GM18519 (cell line): ENCODE measurements at regions not wholly inside any gene's neighbourhood (a gene's known extent, or its start where the extent isn't known, plus 50 kb on each side); places are given as distances from the start of the nearest gene placed in this dataset.
"Not testable (repeated sequence)": the region's sequence is repeated elsewhere in the genome, so short reads cannot be mapped to it uniquely, and the experiment has no call there.

ENCODE experiments used
- ATAC-seq: cut with Tn5 transposase; IDR thresholded peaks from one replicate; pipeline ENCODE4 v1.9.1; 2021; ENCODE audit warnings: mild to moderate bottlenecking, moderate library complexity; ENCODE audit not compliant: unreplicated experiment, low FRiP score

DNA sequence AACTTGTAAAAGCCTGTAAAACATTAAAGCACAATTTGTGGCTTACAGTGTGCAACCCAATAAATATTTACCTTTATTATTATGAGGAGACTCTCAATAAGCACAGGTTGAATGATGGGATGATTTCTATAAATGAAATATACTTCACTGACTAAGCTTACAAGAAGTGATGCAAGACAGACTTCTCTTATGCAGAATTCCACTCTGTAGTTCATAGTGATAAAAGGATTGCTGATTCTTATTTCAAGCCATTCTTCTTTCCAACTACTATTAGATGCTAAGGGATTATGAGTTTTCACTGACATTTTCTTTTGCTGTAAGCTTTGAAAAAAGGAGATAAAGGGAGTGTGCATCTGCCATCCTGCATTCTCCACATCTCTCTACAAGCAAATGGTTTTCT lies 149.0 kb upstream of the ARG1 start:
- no peak for ATAC-seq

DNA sequence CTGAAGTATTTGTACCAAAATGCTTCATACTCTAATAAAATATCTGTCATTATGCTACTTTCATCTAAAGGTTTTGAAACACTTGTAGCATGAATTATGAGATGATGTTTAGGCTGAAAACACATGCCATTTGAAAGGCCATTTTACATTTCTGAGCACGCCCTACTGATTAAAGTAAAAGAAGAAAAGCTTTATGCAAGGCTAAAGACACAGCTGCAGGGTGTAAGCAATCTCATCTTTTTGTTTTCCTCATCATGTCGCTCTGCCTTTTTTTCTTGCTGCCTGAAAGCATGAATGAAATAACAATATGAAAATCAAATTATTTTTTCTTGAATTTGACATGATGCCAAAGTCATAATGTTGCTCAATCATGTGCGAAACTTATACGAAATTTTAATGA lies 148.6 kb upstream of the ARG1 start:
- no peak for ATAC-seq

DNA sequence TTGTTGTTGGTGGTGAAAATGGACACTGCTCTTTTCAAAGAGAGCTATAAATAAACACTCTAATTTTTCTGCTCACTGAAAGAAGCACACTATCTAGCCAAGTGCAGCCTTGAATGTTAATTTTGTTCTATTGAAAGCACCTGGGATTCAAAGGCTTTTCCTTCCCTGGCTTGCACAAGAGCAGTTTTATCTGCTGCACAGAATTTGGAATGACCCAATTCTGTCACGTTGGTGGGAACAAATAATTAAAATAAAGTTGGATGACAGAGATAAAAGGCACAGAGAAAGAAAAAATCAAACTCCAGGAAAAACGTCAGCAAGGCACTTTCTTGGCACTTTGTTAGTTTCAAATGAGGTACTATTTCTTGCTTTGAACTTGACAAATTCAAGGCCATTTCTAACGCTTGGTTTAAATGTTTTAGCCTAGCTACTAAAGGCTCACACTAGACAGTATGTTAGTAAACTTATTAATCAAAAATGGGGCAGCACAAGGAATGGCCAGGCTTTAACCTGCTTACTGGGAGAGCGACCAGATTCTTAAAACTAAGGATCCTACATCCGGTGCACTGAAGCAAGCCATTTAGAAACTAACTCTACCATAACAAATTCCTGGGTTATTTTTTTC lies 145.5 kb upstream of the ARG1 start:
- no peak for ATAC-seq

DNA sequence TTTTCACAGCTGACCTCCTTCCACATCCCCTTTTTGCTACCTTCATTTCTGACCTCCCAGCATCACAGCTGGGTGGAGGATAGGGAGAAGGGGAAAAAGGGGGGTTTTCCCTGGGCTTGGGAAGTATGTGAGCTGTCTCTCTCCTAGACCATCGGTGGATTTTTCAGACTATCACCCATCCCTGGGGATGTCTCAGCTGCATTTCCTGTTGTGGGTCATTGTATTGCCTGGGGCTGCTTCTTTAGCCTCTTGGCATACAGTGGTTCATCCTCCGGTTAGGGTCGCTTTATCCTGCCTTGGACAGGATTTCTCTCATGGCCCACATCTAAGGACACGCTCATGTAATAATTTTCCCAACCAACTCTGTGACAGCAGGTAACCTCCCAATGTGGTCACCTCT lies 142.5 kb upstream of the ARG1 start:
- ATAC-seq, result no peak

DNA sequence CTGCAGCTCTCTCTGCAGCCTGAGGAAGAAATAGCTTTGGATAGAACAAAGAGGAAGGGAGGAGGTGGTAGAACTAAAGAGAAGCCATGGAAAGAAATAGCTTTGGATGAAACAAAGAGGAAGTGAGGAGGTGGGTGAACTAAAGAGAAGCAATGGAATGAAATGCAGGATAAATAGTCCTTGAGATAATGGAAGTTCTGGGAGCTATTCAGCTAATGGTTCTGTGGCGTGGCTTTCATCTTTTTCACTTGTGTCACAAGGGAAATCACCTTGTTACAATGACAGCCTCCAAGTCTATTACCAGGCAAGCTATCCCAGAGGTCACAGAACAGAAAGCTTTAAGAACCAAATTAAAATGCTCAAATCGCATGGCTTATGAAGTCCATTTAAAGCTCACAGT lies 141.3 kb upstream of the ARG1 start:
- no peak for ATAC-seq

DNA sequence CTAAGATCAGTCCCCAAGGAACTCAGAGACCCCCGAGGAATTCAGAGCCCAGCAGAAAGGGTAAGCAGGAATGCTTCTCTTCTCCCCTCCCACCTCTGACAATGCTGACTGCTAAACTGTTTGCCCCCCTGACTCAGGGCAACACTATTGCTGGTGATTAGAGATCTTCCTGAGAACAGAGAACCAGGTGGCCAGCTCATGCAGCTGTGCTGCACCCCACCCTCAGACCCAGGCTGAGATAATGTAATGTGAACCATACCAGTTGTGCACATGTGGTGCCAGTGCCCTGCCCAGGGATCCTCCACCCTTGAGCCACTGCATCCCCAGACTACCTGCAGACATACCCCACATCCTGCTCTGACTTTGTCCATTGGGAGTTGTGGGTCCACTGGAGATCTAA lies 139.1 kb upstream of the ARG1 start:
- ATAC-seq, result no peak

DNA sequence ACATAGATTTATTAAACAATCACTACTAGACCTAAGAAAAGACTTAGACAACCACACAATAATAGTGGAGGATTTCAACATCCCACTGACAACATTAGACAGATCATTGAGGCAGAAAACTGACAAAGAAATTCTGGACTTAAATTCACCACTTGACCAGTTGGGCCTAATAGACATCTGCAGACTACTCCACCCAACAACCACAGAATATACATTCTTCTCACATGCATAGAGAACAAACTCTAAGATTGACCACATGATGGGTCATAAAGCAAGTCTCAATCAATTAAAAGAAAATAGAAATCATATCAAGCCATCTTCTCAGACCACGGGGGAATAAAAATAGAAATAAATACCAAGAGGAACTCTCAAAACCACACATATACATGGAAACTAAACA lies 136.7 kb upstream of the ARG1 start:
- ATAC-seq, result no peak

DNA sequence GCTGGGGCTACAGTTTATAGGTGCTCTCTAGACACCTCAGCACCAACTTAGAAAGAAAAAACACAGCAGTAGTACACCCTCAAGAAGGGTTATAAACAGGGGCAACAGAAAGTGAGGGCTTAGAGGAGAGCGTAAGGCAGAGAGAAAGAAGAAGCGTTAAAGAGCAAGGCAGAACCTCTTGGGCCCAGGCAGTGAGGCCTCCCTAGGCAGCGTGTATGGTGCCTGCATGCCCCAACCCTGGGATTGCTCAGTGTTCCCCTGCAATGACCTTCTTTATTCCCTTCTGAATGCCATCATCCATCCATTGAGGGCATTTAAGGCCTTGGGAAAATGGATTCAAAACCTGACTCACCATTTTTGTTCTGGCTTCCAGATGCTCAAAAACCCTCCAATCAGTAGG lies 130.0 kb upstream of the ARG1 start:
- ATAC-seq, result no peak

DNA sequence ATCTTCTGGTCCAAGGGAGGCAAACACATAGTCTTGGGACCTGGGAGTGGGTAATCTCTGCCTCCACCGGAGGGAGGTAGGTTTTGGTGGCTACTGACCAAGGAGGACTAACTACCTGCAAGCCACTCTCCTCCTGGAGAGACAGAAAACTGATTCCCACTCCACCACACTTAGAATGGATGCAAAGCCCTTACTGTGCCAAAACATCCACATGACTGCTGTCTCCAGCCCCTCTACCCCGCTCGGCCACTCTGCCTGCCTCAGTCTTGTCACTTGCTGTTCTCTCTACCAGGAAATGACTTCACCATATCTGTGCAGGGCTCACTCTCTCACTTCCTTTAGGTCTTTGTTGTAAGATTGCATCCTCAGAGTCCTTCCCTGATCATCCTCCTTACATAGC lies 129.5 kb upstream of the ARG1 start:
- ATAC-seq, result no peak

DNA sequence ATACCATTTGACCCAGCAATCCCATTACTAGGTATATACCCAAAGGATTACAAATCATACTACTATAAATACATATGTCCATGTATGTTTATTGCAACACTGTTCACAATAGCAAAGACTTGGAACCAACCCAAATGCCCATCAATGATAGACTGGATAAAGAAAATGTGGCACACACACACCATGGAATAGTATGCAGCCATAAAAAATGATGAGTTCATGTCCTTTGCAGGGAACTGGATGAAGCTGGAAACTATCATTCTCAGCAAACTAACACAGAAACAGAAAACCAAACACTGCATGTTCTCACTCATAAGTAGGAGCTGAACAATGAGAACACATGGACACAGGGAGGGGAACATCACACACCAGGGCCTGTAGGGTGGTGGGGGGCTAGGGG lies 127.7 kb upstream of the ARG1 start:
- not testable (repeated sequence) for ATAC-seq

DNA sequence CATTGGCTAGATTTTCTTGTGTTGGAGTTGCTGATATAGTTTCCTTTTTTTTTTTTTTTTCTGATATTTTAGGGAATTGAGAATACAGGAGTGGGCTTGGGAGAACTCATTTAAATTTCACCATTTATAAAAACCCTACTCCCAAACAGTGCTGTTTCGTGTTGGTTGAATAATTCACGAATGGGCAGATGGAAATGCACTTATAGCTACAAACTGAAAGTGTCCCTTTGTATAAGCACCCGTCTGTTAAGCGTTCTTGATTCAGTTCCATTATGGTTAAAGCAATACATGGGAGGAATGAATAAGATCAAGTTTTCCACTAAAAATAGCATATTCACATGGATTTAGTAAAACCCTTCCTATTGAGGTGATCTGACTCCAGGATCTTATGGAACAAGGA lies 122.2 kb upstream of the ARG1 start:
- ATAC-seq, result no peak

DNA sequence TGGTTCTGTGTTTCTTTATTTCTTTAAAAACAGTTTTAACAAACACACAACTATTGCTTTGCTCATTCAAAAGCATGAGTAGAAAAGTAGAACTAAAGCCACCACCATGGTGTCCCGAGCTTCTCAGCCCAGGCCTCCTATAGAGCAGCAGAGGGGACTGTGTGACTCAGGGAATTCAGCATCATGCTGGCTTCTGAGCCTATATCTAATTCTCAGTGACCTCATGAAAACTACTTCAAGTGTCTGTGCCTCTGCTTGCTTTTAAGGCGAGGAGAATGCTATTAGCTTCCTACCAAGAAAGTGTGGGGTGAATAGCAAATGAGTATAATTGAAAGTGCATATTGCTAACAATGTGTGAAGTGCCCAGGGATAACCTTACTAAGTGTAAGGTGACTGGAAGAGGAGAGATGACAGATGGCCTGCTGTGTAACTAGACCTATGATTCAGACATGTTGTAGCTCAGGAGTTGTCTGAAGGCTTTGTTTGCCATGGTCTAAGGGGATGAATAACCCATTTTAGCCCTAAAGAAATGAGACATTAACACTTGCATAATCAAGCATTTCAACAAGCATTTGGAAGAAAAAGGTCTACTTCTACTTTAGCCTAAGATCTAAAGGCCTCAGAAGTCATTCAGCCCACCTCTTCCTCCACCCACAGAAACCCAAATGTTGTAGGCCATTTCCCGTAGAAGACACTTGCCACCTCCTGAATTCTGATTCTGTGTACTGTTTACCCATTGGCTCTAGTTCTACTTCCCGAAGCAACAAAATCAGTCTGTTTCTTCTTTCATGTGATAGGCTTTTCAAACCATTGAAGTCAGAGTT lies 121.5 kb upstream of the ARG1 start:
- no peak for ATAC-seq

DNA sequence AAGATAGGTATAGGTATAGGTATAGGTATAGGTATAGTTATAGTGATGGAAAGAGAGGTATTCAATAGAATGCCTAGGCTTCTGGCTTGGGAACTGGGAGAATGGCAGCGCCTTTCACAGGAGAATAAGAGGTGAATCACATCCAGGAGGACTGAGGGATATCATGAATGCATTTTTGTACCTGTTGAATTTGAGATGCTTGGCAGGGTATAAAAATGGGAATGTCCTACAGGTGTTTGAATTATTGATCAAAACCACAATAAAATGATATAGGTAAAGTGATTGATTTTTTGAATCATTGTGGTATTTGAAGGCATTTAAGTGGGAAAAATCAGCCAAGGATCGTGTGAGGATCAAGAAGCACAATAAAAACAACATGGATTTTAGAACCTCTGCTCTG lies 119.2 kb upstream of the ARG1 start:
- ATAC-seq, result no peak

DNA sequence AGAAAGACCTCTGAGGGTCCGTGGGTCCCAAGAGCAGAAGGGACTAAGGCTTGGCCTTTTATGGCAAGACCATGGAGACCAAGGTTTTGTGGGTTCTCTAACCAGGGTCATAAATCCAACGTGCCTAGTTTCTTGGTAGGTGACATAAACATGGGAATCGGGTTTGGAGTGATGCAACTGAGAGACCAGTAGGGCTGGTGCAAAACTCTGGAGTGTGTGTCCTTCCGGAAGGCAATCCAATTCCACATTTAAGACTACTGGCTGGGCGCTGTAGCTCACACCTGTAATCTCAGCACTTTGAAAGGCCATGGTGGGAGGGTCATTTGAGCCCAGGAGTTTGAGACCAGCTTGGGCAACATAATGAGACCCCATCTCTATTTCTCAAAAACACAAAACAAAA lies 116.5 kb upstream of the ARG1 start:
- no peak for ATAC-seq

DNA sequence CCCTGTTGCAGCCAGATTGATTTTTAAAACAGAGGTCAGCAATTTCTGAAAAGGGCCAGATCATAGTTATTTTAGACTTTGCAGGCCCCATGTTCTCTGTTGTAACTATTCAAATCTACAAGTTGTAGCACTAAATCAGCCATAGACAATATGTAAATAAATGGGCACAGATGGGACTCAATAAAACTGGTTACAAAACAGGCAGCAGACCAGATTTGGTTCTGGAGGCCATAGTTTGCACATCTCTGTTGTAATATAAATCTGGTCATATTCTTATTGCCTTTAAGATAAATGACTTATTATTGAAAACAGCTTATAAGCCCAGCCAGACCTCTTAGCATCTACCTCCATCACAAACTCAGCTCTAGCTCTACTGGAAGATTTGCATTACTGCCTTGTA lies 114.0 kb upstream of the ARG1 start:
- ATAC-seq, result no peak

DNA sequence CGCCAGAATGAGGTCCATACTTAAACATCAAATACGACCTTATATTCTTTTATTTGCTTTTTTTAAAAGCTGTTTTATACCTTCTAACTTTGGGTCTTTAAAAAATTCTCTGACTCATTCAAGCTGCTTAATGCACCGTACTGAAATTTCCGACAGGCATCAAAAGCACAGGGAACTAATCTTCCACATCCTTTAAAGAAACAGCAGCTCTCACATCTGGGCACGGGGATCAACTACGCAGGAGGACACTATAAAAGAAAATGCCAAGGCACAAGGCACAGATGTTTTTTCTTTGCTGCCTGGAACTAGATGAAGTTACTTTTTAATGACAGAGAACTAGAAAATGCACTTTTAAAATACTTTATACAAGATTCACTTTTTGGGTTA lies 112.4 kb upstream of the ARG1 start:
- ATAC-seq, result no peak

DNA sequence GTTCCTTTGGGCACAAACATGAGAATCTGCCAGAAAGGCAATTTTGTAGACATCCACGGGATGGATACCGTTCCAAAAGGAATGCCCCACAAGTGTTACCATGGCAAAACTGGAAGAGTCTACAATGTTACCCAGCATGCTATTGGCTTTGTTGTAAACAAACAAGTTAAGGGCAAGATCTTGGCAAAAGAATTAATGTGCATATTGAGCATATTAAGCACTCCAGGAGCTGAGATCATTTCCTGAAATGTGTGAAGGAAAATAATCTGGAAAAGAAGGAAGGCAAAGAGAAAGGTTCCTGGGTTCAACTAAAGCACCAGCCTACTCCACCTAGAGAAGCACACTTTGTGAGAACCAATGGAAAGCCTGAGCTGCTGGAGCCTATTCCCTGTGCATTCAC lies 103.9 kb upstream of the ARG1 start:
- ATAC-seq, result no peak

DNA sequence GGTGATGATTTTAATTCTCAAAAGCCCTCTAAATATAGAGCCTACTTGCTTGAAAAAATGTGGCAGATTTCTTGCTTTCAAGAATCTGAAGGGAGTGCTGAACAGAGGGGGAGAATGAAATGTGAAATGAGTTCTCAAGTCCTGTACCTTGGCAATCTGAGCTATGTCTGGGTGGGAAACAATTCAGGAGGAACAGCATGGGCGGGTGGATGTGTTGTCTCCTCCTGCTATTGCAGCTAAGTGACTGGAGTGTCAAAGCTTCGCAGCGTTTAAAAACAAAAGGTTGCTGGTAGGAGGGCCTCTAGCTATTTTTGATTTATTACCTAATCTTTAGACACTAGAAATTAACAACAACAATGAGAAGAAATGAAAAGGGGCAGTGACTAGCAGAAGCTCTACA lies 102.5 kb upstream of the ARG1 start:
- no peak for ATAC-seq

DNA sequence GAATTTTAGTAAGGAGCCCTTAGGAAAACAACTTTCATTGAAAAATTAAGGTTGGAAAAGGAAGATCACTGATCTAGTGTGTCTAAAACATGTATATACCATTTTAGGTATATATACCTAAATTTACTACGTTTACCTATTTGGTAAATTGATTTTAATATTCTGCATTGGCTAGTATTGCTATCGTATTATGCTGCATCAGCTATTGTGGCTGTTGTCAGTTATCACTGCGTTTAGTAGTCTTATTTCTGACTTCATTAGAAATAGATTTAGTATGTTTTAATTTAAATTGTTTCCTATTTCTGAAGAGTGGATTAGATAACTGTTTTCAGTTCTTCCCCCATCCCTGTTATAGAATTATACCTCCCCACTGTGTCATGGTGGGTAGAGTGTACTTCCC lies 101.7 kb upstream of the ARG1 start:
- no peak for ATAC-seq

DNA sequence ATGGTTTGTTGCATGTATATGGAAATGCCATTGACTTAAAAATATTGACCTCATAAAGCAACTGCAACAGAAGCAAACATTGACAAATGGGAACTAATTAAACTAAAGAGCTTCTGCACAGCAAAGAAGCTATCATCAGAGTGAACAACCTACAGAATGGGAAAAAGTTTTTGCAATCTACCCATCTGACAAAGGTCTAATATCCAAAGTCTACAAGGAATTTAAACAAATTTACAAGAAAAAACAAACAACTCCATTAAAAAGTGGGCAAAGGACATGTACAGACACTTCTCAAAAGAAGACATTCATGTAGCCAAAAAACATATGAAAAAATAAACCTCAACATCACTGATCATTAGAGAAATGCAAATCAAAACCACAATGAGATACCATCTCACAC lies 99.7 kb upstream of the ARG1 start:
- ATAC-seq, result not testable (repeated sequence)

DNA sequence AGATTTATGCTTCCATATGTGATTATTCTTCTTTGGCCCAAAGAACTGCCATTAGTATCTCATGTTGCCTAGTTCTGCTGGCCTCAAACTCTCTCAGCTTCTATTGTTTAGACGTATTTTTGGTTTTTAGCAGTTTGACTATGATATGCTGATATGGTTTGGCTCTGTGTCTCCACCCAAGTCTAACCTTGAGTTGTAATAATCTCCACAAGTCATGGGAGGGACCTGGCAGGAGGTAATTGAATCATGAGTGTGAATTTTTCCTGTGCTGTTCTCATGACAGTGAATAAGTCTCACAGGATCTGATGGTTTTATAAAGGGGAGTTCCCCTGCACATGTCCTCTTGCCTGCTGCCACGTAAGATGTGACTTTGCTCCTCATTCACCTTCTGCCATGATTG lies 96.7 kb upstream of the ARG1 start:
- no peak for ATAC-seq

DNA sequence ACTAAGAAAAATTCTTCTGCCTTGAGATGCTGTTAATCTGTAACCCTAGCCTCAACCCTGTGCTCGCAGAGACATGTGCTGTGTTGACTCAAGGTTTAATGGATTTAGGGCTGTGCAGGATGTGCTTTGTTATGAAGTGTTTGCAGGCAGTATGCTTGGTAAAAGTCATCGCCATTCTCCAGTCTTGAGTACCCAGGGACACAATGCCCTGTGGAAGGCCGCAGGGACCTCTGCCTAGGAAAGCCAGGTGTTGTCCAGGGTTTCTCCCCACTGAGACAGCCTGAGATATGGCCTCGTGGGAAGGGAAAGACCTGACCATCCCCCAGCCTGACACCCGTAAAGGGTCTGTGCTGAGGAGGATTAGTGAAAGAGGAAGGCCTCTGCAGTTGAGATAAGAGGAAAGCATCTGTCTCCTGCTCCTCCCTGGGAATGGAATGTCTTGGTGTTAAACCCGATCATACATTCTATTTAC lies 94.2 kb upstream of the ARG1 start:
- ATAC-seq, result not testable (repeated sequence)
